ENCODE measurements at regions not wholly inside any gene's neighbourhood (a gene's known extent, or its start where the extent isn't known, plus 50 kb on each side); places are given as distances from the start of the nearest gene placed in this dataset.
"Not testable (repeated sequence)": the region's sequence is repeated elsewhere in the genome, so short reads cannot be mapped to it uniquely, and the experiment has no call there.

DNA sequence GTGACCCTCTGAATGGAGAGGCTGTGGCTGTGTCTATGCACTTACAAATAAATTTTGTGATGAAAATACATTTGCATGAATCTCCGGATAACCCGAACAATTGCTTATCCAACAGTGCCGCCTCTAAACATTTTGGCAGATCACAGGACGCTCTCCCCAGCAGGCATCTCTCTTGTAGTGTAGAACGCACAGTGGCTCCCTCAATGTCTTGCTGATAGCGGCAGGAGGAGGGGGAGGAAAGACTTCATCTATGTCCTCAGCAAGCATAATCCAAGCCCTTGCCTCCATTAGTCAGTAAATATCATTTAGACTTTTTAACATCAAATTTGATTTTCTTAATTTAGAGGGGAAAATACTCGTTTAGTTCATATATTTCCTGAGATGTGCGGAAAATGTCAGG lies 318.1 kb upstream of the IGF1R start:
- no peak for DNase-seq (ENCODE audit: low read depth)

DNA sequence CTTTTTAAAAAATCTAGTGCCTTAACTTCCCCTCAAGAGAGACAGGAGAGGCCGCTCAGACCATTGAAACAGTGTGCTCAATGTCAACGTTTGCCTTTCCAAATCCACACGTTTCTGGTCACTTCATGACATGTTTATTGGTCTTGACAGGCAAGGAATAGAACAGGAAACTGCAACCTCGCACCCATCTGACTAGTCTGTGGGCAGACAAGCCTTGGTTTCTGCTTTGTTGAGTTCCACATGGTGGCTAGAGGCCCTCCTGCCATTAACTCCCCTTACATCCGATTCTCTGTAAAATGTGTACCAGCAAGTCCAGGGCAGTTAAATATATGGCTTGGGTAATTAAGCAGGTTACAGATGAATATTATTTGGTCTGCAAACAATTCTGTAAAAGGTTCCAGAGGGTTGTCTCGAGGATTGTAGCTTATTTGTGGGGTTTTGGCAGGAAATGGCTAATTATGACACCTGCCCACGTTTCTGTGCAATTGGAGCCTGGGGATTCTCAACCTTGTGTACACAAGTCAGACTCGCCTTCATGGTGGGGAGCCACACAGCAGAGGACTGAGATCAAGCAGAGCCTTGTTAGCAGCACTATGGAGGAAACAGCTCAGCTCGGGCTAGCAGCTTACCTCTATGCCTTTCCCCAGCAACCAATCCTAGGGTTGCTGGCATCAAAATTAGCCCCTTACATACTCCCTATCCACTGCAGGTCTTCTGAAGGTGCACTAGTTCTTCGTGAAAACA lies 317.5 kb upstream of the IGF1R start:
- no peak for DNase-seq (ENCODE audit: low read depth)

DNA sequence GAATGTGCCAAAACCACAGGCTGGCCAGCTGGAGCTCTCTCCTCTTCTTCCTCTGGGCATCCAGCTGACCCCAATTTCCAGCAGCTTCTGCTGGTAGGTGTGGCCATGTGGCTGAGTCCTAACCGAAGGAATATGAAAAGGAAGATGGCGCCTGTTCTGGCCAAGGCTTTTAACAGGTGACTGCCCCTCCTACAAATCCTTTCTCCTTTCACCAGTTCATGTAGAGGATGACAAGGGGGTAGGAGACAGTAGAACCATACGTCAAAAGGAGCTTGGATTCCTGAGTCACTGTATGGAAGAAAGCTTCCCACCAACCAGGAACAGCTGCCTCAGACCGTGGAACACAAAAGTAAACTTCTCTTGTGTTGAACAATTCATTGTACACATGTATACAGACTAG lies 316.7 kb upstream of the IGF1R start:
- no peak for DNase-seq (ENCODE audit: low read depth)

DNA sequence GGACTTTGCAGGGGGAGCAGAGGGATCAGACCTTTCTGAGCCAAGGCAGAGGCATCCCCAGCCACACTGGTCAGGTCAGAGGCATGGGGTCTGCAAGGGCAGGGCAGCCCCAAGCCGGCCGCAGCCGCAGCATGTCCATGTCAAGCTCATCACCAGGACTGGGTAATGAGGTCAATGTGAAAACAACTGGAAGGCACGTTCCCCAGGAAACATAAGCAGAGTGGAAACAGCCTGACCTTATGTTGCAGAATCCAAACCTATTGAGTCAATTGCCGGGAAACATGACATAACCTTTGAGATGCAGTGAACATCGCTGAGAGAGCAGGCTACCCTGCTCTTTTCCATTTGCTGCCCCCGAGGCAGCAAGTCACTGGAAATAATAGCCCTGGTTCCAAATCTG lies 315.1 kb upstream of the IGF1R start:
- DNase-seq (ENCODE audit: low read depth), result no peak

DNA sequence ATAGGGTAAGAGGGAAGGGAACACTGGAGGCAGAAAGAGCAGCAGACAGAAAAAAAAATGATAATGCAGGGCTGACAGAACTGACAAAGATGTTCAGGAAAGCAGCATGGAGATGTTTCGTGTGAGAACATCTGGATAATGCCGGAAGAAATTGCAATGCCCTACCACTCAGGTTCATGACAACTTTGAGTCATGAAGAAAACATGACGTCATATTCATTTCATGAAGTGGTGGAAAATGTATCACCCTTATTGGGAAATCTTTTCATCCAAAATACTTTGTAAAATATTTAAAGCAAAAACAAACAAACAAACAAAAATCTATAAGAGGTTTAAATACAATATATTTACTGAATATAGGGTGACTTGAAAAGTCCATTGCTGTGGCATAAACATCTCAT lies 305.4 kb upstream of the IGF1R start:
- no peak for DNase-seq (ENCODE audit: low read depth)

DNA sequence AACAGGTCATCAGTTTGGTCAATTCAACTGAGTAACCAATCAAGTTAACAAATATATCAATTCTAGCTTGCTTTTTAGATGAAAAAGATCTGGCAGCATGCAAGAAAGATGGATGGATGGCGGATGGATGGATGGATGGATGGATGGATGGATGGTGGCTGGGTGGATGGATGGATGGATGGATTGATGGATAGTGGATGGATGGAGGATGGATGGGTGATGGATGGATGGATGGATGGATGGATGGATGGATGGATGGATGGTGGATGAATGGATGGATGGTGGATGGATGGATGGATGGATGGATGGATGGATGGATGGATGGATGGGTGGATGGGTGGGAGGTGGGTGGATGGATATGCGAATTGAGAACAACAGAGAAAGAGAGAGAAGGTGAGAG lies 303.7 kb upstream of the IGF1R start:
- no peak for DNase-seq (ENCODE audit: low read depth)

DNA sequence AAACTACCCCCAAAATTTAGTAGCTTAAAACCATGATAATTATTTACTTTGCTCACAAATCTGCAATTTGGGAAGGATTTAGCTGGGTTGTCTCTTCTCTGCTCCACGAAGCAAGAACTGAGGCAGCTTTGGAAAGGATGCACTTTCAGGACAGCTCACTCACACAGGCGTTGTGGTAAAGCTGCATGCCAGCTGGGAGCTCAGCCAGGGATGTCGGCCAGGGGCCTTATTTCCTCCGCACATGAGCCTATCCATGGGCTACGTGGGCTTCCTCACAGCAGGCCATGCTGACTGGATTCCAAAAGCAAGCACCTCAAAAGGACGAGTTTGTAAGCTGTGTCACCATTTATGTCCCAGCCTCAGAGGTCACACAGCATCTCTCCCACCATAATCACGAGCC lies 301.3 kb upstream of the IGF1R start:
- no peak for DNase-seq (ENCODE audit: low read depth)

DNA sequence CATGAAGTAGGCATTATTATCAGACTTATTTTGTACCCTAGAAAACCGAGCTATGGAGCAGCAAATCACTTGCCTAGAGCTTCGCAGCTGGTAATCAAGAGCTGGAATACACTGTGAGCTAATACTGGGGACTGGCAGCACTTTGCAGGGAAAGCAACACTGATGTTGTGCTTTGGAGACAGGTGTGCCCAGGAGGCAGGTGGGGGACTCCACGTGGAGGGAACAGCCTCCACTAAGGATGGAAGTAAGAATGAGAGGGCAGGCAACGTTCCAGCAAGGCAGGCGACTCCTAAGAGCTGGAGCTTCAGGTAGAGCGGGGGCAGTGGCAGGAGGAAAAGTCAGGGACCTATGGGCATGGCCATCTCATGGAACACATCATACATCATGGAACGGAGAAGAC lies 300.5 kb upstream of the IGF1R start:
- no peak for DNase-seq (ENCODE audit: low read depth)

DNA sequence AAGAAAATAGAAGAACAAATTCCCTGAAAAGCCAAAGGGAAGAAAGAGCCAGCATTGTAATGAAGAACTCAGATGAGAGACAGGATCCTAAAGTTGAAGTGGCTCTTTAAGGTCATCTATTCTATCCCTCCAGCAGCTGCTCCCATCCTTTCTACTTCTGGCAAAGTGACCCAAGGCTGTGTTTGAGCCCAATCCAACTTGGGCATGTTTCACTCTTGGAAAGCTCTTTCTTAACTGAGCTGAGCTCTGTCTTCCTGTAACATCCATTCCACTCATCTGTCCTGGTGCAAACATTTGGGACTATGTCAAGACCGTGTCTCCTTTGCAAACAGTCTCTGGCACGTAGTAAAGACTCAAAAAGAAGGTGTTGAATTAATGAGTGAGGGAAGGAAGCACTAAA lies 298.1 kb upstream of the IGF1R start:
- DNase-seq (ENCODE audit: low read depth), result no peak

DNA sequence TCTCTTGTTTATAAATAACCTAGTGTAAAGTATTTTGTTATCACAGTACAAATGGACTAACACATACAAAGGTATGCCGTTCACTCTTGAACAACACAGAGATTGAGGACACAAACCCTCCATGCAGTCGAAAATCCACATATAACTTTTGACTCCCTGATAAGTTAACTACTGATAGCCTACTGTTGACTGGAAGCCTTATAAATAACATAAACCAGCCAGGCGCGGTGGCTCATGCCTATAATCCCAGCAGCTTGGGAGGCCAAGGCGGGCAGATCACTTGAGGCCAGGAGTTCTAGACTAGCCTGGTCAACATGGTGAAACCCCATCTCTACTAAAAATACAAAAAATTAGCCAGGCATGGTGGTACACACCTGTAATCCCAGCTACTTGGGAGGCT lies 290.1 kb upstream of the IGF1R start:
- DNase-seq (ENCODE audit: low read depth), result not testable (repeated sequence)

DNA sequence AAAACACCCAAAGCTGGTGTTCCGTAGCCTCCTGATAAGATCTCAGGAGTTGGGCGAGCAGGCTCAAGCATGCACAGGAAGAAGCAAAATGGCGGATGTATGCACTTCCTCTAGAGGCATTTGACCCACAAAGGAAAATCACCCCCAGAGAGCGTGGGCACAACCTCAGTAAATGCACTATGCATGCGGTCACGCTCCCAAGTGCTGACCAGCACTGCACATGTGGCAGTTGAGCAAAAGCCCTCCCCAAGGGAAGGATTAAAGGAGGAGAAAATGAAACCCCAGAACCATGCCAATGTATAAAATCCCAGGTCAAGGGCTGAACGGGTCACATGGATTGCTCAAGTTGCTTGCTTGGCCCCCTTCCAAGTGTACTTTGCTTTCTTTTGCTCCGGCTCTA lies 289.4 kb upstream of the IGF1R start:
- DNase-seq (ENCODE audit: low read depth), result no peak

DNA sequence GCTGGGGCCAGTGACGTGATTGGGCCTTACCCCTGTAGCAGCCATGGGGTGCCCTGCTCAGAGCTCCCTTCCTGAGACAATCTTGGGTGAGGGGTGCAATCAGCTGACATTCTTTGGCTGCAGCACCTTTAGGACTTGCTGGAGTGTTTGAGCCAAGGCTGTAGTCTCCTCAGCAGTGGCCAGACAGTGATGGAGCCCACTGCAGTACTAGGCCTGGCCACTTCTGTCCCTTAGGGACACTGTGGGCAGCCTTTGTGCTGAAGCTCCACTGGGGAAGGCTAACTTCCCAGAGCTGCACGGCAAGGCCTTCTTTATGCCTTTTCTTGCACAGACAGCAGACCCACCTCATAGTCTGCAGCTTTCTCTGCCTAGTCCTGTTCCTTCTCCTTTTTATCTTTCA lies 284.9 kb upstream of the IGF1R start:
- no peak for DNase-seq (ENCODE audit: low read depth)

DNA sequence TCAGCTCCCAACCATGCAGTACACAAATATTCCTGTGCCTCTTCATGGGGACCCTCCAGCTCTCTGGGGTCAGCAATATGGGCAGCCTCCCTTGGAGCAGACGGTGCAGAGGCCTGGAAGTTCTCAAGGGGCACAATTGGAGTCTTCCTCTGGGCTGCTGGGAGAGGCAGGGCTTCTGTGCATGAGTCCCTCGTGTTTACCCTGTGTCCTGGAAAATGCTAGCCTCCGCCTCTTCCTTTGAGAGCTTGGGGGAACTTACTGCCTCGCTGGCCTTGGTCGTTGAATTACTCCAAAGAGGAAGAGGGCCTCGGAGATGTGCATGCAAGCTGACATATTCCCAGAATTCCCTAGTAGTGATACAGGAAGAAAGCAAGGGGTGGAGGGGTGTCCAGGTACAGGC lies 284.4 kb upstream of the IGF1R start:
- DNase-seq (ENCODE audit: low read depth), result no peak

DNA sequence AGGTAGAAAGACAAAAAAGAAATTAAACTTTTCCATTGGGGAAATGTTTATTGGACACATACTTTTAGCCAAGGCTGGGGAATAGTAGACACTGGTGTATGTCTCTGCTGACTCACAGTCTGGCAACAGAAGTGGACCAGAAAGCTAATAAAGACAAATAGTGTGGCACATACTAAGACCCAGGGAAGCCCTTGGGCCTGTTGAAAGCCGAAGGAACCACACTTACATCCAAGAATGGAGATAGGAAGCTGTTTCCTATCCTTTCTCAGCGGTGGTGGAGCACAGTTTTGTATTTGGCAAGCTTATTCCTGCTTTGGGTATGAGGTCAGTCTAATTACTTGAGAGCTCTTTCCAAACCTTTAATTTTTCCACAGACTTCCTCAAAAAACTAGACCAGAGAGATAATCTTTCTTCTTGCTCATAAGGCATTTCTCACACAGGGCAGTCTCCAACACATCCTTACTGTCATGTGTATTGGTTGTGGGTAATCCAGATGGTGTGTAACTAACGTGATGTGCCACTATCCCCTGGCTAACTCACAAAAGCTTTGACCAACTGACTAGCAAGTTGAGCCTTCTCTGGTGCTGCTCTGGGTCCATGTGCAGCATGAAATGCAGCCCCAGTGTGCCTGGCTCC lies 279.1 kb upstream of the IGF1R start:
- DNase-seq (ENCODE audit: low read depth), result no peak

DNA sequence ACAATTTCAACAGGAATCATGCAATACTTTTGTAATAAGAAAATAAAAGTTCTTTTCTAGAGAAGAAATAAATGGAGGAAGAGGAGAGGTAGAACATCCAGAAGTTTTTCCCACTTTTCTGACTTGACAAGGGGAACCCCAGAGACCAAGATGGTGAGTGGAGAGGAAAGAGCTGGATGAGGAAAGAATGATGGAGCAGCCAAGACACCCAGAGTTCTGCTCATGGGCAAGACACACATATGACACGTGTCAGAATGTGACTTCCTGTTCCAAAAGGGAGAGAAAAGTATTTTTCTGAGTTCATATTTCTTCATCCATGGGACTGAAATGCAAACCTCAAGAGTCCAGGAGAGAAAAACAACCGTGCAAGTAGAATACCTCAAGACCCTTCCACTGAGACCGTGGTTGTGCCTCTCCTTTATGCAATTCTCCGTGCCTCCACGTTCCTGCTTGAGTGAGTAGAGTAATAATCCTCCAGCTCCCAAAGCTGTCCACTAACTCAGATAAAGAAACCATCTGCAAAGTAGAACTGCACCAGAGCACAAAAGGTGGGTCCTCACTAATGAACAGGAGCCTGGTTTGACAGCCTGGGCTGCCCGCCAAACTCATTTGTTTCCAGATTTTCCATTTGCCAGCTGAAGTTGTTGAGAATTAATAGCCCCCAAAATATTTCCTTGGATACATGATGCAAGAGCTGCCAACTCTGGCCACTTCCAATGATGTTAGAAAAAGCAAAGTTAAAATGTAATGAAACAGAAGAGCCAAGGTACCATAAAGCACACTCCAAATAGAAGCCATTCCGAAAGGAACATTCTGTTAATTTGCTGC lies 272.6 kb upstream of the IGF1R start:
- no peak for DNase-seq (ENCODE audit: low read depth)

DNA sequence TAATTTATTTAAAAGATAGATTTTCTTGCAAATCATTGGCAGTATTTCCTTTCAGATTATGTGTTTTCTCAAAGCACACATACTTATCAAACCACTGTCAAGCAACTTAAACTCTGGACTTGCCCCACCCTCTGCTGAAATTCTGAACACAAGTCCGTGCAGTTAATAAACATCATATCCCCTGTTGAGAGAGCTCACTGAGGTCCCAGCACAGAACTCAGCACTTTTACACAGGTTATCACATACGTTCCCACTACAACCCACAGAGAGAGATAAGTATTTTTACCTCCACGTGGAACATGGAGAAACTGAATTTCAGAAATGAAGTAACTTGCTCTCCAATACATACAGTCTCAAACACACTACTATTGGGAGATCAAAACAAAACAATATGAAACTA lies 267.6 kb upstream of the IGF1R start:
- no peak for DNase-seq (ENCODE audit: low read depth)

DNA sequence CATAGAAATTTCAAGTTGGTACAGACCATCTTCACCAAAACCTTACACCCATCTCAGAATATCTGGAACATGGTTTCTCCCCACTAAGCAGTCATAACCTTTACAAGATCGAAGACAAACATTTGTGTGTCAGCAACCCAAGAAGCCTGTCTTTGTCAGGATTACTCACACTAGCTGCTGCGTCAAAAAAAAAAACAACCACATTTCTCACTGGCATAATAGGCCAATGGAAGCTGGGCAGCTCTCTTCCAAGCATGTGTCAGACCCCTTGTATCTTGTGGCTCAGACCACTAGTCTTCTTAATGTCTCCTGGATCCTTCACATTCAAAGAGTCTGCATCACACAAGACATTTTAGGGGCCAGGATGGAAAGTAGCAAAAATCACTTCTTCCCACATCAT lies 266.9 kb upstream of the IGF1R start:
- DNase-seq (ENCODE audit: low read depth), result no peak

DNA sequence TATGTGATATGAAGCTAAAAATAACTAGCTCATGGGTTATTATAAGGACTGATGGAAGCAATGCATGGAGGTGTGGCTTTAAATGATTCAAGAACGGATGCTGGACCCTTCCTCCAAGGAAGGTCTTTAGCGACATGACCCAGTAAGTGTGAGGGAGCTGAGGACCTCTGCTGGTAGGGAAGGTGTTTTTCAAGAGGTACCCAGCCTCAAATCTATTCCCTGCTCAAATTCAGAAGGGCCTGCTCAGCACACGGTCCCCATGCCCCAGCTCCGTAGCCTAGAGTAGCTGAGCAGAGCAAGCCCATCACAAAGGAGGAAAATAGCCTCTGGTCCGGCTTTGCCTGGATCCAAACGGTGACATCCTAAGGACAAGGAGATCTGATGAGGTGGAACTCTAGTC lies 266.2 kb upstream of the IGF1R start:
- no peak for DNase-seq (ENCODE audit: low read depth)

DNA sequence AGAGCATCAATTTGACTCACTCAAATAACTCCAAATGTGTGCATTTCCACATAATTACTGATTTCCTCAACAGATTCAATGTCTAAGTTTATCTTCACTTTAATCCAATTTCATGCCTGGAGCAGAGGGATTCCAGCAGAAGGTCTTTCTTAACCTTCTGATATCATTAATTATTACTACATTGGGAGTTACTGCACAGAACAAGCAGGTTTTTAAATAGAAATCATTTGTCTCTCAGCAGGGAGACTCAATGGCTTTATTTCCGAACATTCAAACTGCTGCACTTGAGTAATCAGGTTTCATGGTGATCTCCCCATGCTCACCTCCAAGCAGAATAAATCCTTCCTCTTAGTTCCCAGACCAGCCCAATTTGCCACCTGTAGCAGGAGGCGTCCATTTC lies 264.8 kb upstream of the IGF1R start:
- no peak for DNase-seq (ENCODE audit: low read depth)

DNA sequence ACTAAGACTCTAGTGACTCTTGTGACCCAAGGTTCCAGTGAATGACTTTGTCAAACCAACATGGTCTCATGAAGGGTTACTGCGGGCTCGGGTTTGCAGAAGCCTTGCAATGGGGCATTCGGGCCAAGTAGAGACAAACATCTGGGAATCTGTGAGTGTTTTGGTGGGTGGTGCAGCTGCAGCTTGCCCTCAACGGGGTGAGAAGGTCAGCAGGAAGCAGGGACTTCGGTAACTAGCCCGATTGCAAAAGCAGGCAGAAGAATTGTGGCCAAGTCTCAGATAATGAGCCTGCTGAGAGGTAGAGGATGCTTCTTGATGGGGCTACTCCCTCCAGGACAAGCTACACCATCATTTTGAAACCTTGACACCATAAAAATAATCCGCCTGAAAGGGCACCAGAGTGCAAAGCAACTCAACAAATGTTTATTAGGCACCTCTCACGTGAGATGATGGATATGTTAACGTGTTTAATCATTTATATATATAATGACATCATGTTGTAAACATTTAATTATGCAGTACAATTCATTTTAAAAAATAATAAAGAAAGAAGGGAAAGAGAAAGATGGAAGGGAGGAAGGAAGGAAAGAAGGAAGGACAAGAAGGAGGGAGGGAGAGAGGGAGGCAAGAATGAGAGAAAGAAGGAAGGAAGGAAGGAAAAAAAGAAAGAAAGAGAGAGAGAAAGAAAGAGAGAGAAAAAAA lies 263.9 kb upstream of the IGF1R start:
- no peak for DNase-seq (ENCODE audit: low read depth)

DNA sequence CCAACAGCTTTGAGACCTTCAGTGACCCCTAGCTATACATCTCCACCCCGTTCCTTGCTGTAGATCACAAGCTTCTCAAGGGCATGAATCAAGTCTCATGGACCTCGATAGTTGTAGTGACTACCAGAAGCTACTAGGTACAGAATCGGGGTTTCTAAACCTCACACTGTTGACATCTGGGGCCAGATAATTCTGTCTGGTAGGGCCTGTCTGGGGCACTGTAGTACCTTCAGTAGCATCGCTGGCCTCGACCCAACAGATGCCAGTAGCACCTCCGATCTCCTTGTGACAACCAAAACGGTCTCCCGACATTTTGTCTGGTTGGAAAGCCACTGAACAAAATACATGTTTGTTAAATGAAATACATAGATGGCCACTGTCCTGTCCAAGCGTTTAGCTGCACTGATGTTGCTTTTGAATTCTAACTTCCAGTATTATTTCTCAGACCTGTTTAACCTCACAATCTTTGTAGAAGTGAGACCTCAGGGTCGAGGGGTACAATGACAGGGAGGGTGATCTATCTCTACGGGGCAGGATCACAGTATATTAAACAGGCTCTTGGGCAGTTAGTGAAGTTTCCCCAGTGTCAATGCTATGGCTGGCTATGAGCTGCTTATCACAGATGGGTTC lies 262.5 kb upstream of the IGF1R start:
- DNase-seq (ENCODE audit: low read depth), result no peak

DNA sequence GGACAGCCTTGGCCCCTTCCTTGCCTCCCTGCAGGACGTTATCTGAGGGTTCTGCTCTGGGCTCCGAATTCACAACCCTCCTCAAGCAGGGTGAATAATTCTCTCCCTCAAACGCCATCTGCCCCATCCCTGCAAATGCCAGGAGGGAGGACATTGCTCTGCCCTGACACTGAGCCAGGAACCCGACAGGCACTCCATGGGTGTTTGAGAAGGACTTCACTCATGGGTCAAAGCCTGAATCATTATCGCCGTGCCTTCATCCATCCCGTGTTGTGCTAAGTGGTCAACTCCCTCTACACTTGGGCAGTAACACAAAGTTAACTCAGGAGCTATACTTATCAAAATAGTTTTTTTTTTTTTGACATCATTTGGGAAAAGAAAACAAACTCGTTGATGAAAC lies 261.8 kb upstream of the IGF1R start:
- DNase-seq (ENCODE audit: low read depth), result no peak
